HCT116 (cell line): ENCODE measurements at regions not wholly inside any gene's neighbourhood (a gene's known extent, or its start where the extent isn't known, plus 50 kb on each side); places are given as distances from the start of the nearest gene placed in this dataset.

ENCODE experiments used
- ATAC-seq: fragments of 200-7000 bp; cut with Tn5 transposase; 2 replicates; pipeline ENCODE4 v1.9.1; 2020; ENCODE audit warnings: mild to moderate bottlenecking, moderate library complexity
- BruUV-seq: library from RNA; stranded (reverse); fragments of 400-500 nt; replicated peaks from 2 replicates; lab custom pipeline; 2021; lab: Mats Ljungman, UMichigan
- CTCF ChIA-PET: fragments of 300-600 bp; sonication (Branson Sonifier 250); formaldehyde crosslinking; loops from one replicate; lab custom pipeline; 2021; ENCODE audit warnings: antibody characterized with exemption; lab: Charles Lee
- POLR2A ChIA-PET: fragments of 300-600, 350-600 bp; sonication (Branson Sonifier 250); formaldehyde crosslinking; loops from one replicate; lab custom pipeline; 2021; ENCODE audit warnings: antibody characterized with exemption; lab: Charles Lee
- RAD21 ChIA-PET, 2 experiments: fragments of 300-600 bp; sonication (Branson Sonifier 250); formaldehyde crosslinking; loops; one replicate each; lab custom pipeline; 2023; ENCODE audit warnings: low total read pairs in 2 of 2; ENCODE audit not compliant: uncharacterized antibody in 2 of 2, unreplicated experiment in 2 of 2, low non-redundant PET in 1 of 2; lab: Charles Lee
- DNase-seq: peaks from one replicate; pipeline ENCODE4 v3.0.0-alpha.2; 2010; ENCODE audit warnings: low read depth, low spot score
- H2AFZ ChIP-seq: fragments of 200-600 bp; shearing (Covaris generic), sonication (generic); 2 replicates; pipeline ENCODE4 v1.6.1; 2017; ENCODE audit warnings: low read depth, mixed run types, mixed read lengths, antibody characterized with exemption, low read length; ENCODE audit not compliant: poor library complexity, severe bottlenecking
- H3K27ac ChIP-seq: 2 replicates; pipeline ENCODE4 v1.5.1; 2012; ENCODE audit warnings: low read depth, low read length
- H3K27me3 ChIP-seq: fragments of 200-600 bp; sonication (generic); 2 replicates; pipeline ENCODE4 v1.6.1; 2016; ENCODE audit warnings: mixed run types, low read length, mixed read lengths; ENCODE audit not compliant: insufficient read depth
- H3K36me3 ChIP-seq, 2 experiments: fragments of 200-500 bp in 1 of 2; fragments of 200-600 bp in 1 of 2; sonication (Bioruptor generic) in 1 of 2; sonication (generic) in 1 of 2; 2 replicates each; pipeline versions ENCODE4 v1.5.1 to v1.6.1; 2014 to 2016; ENCODE audit warnings: low read length in 2 of 2, inconsistent platforms in 1 of 2, mixed read lengths in 1 of 2, mixed run types in 1 of 2; ENCODE audit not compliant: insufficient read depth in 2 of 2, control insufficient read depth in 1 of 2
- H3K4me1 ChIP-seq, 2 experiments: fragments of 200-600 bp in 1 of 2; sonication (generic) in 1 of 2; 2 replicates each; pipeline versions ENCODE4 v1.5.1 to v1.6.1; 2012 to 2017; ENCODE audit warnings: low read length in 2 of 2, inconsistent platforms in 1 of 2, mild to moderate bottlenecking in 1 of 2, mixed read lengths in 1 of 2, mixed run types in 1 of 2, moderate library complexity in 1 of 2; ENCODE audit not compliant: insufficient read depth in 2 of 2, control insufficient read depth in 1 of 2
- H3K4me2 ChIP-seq: fragments of 200-600 bp; sonication (generic); 2 replicates; pipeline ENCODE4 v1.6.1; 2017; ENCODE audit warnings: mixed run types, low read length, mixed read lengths
- H3K4me3 ChIP-seq, 2 experiments: fragments of 200-600 bp in 1 of 2; sonication (generic) in 1 of 2; replicated peaks in 1 of 2; 2 replicates each; pipeline ENCODE4 v1.5.1; 2011 to 2016; ENCODE audit warnings: low read length in 2 of 2, control low read depth in 1 of 2, low read depth in 1 of 2, mild to moderate bottlenecking in 1 of 2, mixed read lengths in 1 of 2, mixed run types in 1 of 2
- H3K79me2 ChIP-seq: fragments of 200-600 bp; sonication (generic); 2 replicates; pipeline ENCODE4 v1.6.1; 2017; ENCODE audit warnings: mild to moderate bottlenecking, mixed run types, low read length, moderate library complexity, mixed read lengths; ENCODE audit not compliant: insufficient read depth
- H3K9ac ChIP-seq: fragments of 200-600 bp; sonication (generic); 2 replicates; pipeline ENCODE4 v1.6.1; 2016; ENCODE audit warnings: low read length, mixed read lengths
- H3K9me2 ChIP-seq: fragments of 200-600 bp; sonication (generic), shearing (Covaris generic); 2 replicates; pipeline ENCODE4 v1.6.1; 2017; ENCODE audit warnings: mixed run types, mild to moderate bottlenecking, moderate library complexity; ENCODE audit not compliant: insufficient read depth
- H3K9me3 ChIP-seq, 2 experiments: fragments of 200-500 bp in 1 of 2; fragments of 200-600 bp in 1 of 2; sonication (Bioruptor generic) in 1 of 2; sonication (generic) in 1 of 2; 2 replicates each; pipeline ENCODE4 v1.6.1; 2014 to 2017; ENCODE audit warnings: low read length in 2 of 2, mixed read lengths in 2 of 2, inconsistent platforms in 1 of 2, low read depth in 1 of 2, mild to moderate bottlenecking in 1 of 2, mixed run types in 1 of 2, moderate library complexity in 1 of 2; ENCODE audit not compliant: control insufficient read depth in 1 of 2, insufficient read depth in 1 of 2
- H4K20me1 ChIP-seq: fragments of 200-600 bp; sonication (generic), shearing (Covaris generic); 2 replicates; pipeline ENCODE4 v1.6.1; 2017; ENCODE audit warnings: mixed run types, mild to moderate bottlenecking, moderate library complexity; ENCODE audit not compliant: insufficient read depth
- CBX3 ChIP-seq: IDR thresholded peaks from 2 replicates; pipeline ENCODE4 v1.6.1; 2012; ENCODE audit warnings: low read depth
- CEBPB ChIP-seq: IDR thresholded peaks from 2 replicates; pipeline ENCODE4 v1.6.1; 2012; ENCODE audit warnings: low read depth
- CTCF ChIP-seq, 3 experiments: fragments of 200-600 bp in 1 of 3; sonication (generic) in 1 of 3; IDR thresholded peaks in 2 of 3; conservative IDR thresholded peaks in 1 of 3; 2 replicates each; pipeline ENCODE4 v1.5.1; 2012 to 2017; ENCODE audit warnings: low read depth in 2 of 3, low read length in 2 of 3, antibody characterized with exemption in 1 of 3, borderline replicate concordance in 1 of 3, control low read depth in 1 of 3, mild to moderate bottlenecking in 1 of 3, mixed read lengths in 1 of 3, mixed run types in 1 of 3, moderate library complexity in 1 of 3; ENCODE audit not compliant: insufficient read depth in 1 of 3
- ELF1 ChIP-seq: IDR thresholded peaks from 2 replicates; pipeline ENCODE4 v1.6.1; 2012; ENCODE audit warnings: low read depth, borderline replicate concordance
- EZH2 ChIP-seq: fragments of 200-600 bp; sonication (generic); IDR thresholded peaks from 2 replicates; pipeline ENCODE4 v1.6.1; 2017; ENCODE audit warnings: antibody characterized with exemption, mixed run types
- EZH2phosphoT487 ChIP-seq: fragments of 200-600 bp; IDR thresholded peaks from 2 replicates; pipeline ENCODE4 v1.6.1; 2018; ENCODE audit warnings: antibody characterized with exemption, borderline replicate concordance
- FOSL1 ChIP-seq: IDR thresholded peaks from 2 replicates; pipeline ENCODE4 v1.6.1; 2012; ENCODE audit warnings: low read depth
- JUND ChIP-seq: IDR thresholded peaks from 2 replicates; pipeline ENCODE4 v1.6.1; 2012
- POLR2AphosphoS5 ChIP-seq: IDR thresholded peaks from 2 replicates; pipeline ENCODE4 v1.6.1; 2011; ENCODE audit warnings: mild to moderate bottlenecking, low read depth, low read length, moderate library complexity
- RAD21 ChIP-seq: IDR thresholded peaks from 2 replicates; pipeline ENCODE4 v1.6.1; 2012; ENCODE audit warnings: low read depth, mild to moderate bottlenecking
- REST ChIP-seq: IDR thresholded peaks from 2 replicates; pipeline ENCODE4 v1.6.1; 2012; ENCODE audit warnings: low read depth
- SIN3A ChIP-seq: IDR thresholded peaks from 2 replicates; pipeline ENCODE4 v1.6.1; 2012; ENCODE audit warnings: low read depth
- SP1 ChIP-seq: IDR thresholded peaks from 2 replicates; pipeline ENCODE4 v1.6.1; 2012; ENCODE audit warnings: low read depth
- SRF ChIP-seq: IDR thresholded peaks from 2 replicates; pipeline ENCODE4 v1.6.1; 2012; ENCODE audit warnings: low read depth
- TCF7L2 ChIP-seq: IDR thresholded peaks from 2 replicates; pipeline ENCODE4 v1.7.0; 2011; ENCODE audit warnings: borderline replicate concordance, inconsistent platforms; ENCODE audit not compliant: insufficient read depth, insufficient read length; ENCODE audit errors: extremely low read depth
- YY1 ChIP-seq: IDR thresholded peaks from 2 replicates; pipeline ENCODE4 v1.6.1; 2011; ENCODE audit warnings: low read length, low read depth, moderate library complexity, mild to moderate bottlenecking; ENCODE audit not compliant: insufficient replicate concordance; ENCODE audit errors: extremely low read depth
- ZFX ChIP-seq: fragments of 450-650 bp; IDR thresholded peaks from 2 replicates; pipeline ENCODE4 v1.6.1; 2017
- ZNF274 ChIP-seq: fragments of 200-500 bp; sonication (Bioruptor generic); IDR thresholded peaks from 2 replicates; pipeline ENCODE4 v1.6.1; 2014; ENCODE audit warnings: mild to moderate bottlenecking, low read depth, low read length, inconsistent platforms
- intact Hi-C: fragments of 100-400 bp; cut with micrococcal nuclease; formaldehyde crosslinking; loops from 2 replicates; pipeline ENCODE4 v1.10.0; 2022
- TF ChIP-seq, protein P1 (sequence below): IDR thresholded peaks from 2 replicates; pipeline ENCODE4 v1.6.1; 2011; ENCODE audit warnings: mild to moderate bottlenecking, low read length, moderate library complexity; ENCODE audit not compliant: insufficient replicate concordance; ENCODE audit errors: extremely low read depth
- TF ChIP-seq, protein P2 (sequence below): IDR thresholded peaks from 2 replicates; pipeline ENCODE4 v1.6.1; 2012

- ChIA-PET POLR2A (no interaction called here), CTCF (no interaction called here), RAD21 (no interaction called here)
- no peak for DNase-seq
- H3K36me3 ChIP-seq: no peaks in the 10 kb centered on the region
- H4K20me1 ChIP-seq: no peaks in the 10 kb centered on the region
- H3K79me2 ChIP-seq: no peaks in the 10 kb centered on the region
- no peak overlapping the region for H3K4me3 ChIP-seq
- no peak overlapping the region for H3K4me2 ChIP-seq
- no TSS peak for BruUV-seq
- intact Hi-C loops: no loop called here
- no peak overlapping the region for H3K27ac ChIP-seq
- H2AFZ ChIP-seq: no peak overlapping the region
- no peak for TF ChIP-seq REST
- TF ChIP-seq FOSL1: no peak
- TF ChIP-seq TCF7L2: no peak
- no peak for TF ChIP-seq SIN3A
- no peak for TF ChIP-seq YY1
- TF ChIP-seq CBX3: no peak
- TF ChIP-seq ZNF274: no peak
- no peak for TF ChIP-seq POLR2AphosphoS5
- TF ChIP-seq ZFX: no peak
- TF ChIP-seq EZH2: no peak
- TF ChIP-seq, protein P1, sequence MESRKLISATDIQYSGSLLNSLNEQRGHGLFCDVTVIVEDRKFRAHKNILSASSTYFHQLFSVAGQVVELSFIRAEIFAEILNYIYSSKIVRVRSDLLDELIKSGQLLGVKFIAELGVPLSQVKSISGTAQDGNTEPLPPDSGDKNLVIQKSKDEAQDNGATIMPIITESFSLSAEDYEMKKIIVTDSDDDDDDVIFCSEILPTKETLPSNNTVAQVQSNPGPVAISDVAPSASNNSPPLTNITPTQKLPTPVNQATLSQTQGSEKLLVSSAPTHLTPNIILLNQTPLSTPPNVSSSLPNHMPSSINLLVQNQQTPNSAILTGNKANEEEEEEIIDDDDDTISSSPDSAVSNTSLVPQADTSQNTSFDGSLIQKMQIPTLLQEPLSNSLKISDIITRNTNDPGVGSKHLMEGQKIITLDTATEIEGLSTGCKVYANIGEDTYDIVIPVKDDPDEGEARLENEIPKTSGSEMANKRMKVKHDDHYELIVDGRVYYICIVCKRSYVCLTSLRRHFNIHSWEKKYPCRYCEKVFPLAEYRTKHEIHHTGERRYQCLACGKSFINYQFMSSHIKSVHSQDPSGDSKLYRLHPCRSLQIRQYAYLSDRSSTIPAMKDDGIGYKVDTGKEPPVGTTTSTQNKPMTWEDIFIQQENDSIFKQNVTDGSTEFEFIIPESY: no peak
- TF ChIP-seq CEBPB: no peak
- no peak for TF ChIP-seq SP1
- TF ChIP-seq JUND: no peak
- TF ChIP-seq EZH2phosphoT487: no peak
- no peak for TF ChIP-seq SRF
- no peak for TF ChIP-seq RAD21
- TF ChIP-seq CTCF (IDR thresholded peaks at IDR 0.05 in 2 of 3, conservative IDR thresholded peaks at IDR 0.05 in 1 of 3; ENCODE audit: borderline replicate concordance in 1 of 3, insufficient read depth in 1 of 3, low read depth in 2 of 3, low read length in 2 of 3): no peak
- TF ChIP-seq, protein P2, sequence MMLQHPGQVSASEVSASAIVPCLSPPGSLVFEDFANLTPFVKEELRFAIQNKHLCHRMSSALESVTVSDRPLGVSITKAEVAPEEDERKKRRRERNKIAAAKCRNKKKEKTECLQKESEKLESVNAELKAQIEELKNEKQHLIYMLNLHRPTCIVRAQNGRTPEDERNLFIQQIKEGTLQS: no peak
- TF ChIP-seq ELF1: no peak
- H3K27me3 ChIP-seq: no peaks in the 10 kb centered on the region
- H3K9me2 ChIP-seq: no peaks in the 10 kb centered on the region
- no peaks in the 10 kb centered on the region for H3K4me1 ChIP-seq
- no peak overlapping the region for H3K9ac ChIP-seq
- H3K9me3 ChIP-seq: no peaks in the 10 kb centered on the region
- ATAC-seq: no peak
These were observed 362.0 kb downstream of the ZPLD1 start for GRCh38 chr3:102796804-102797203.
